ENCODE measurements at regions not wholly inside any gene's neighbourhood (a gene's known extent, or its start where the extent isn't known, plus 50 kb on each side); places are given as distances from the start of the nearest gene placed in this dataset.

- no peak for DNase-seq (ENCODE audit: low read depth)
Measured at GRCh38 chr12:89919241-89919906, 210.7 kb upstream of the ATP2B1 start.

- no peak for DNase-seq (ENCODE audit: low read depth)
Measured at GRCh38 chr12:89918172-89918846, 209.7 kb upstream of the ATP2B1 start.

- DNase-seq (ENCODE audit: low read depth), result no peak
Measured at GRCh38 chr12:89909753-89910152, 201.1 kb upstream of the ATP2B1 start.

- no peak for DNase-seq (ENCODE audit: low read depth)
Measured at GRCh38 chr12:89907659-89908058, 199.0 kb upstream of the ATP2B1 start.

- DNase-seq (ENCODE audit: low read depth), result no peak
Measured at GRCh38 chr12:89906824-89907223, 198.2 kb upstream of the ATP2B1 start.

GRCh38 chr12:89906178-89906577, 197.5 kb upstream of the ATP2B1 start:
- no peak for DNase-seq (ENCODE audit: low read depth)

GRCh38 chr12:89901906-89902642, 193.4 kb upstream of the ATP2B1 start:
- no peak for DNase-seq (ENCODE audit: low read depth)

- no peak for DNase-seq (ENCODE audit: low read depth)
Measured at GRCh38 chr12:89901319-89901718, 192.7 kb upstream of the ATP2B1 start.

GRCh38 chr12:89899651-89900050, 191.0 kb upstream of the ATP2B1 start:
- no peak for DNase-seq (ENCODE audit: low read depth)

- no peak for DNase-seq (ENCODE audit: low read depth)
Measured at GRCh38 chr12:89895591-89895990, 187.0 kb upstream of the ATP2B1 start.

GRCh38 chr12:89895101-89895500, 186.5 kb upstream of the ATP2B1 start:
- no peak for DNase-seq (ENCODE audit: low read depth)

- no peak for DNase-seq (ENCODE audit: low read depth)
Measured at GRCh38 chr12:89893972-89894706, 185.5 kb upstream of the ATP2B1 start.

- DNase-seq (ENCODE audit: low read depth), result no peak
Measured at GRCh38 chr12:89892436-89892835, 183.8 kb upstream of the ATP2B1 start.

- DNase-seq (ENCODE audit: low read depth), result no peak
Measured at GRCh38 chr12:89891933-89892332, 183.3 kb upstream of the ATP2B1 start.

GRCh38 chr12:89890161-89890560, 181.5 kb upstream of the ATP2B1 start:
- no peak for DNase-seq (ENCODE audit: low read depth)

- DNase-seq (ENCODE audit: low read depth), result no peak
Measured at GRCh38 chr12:89889062-89889461, 180.4 kb upstream of the ATP2B1 start.

- no peak for DNase-seq (ENCODE audit: low read depth)
Measured at GRCh38 chr12:89884952-89885351, 176.3 kb upstream of the ATP2B1 start.

- no peak for DNase-seq (ENCODE audit: low read depth)
Measured at GRCh38 chr12:89884416-89884898, 175.8 kb upstream of the ATP2B1 start.

- DNase-seq (ENCODE audit: low read depth), result no peak
Measured at GRCh38 chr12:89883630-89884389, 175.2 kb upstream of the ATP2B1 start.

GRCh38 chr12:89882792-89883191, 174.2 kb upstream of the ATP2B1 start:
- DNase-seq (ENCODE audit: low read depth), result no peak

- DNase-seq (ENCODE audit: low read depth), result no peak
Measured at GRCh38 chr12:89882050-89882449, 173.4 kb upstream of the ATP2B1 start.
